Fibroblast of the aortic adventitia (primary cell): ENCODE measurements at regions not wholly inside any gene's neighbourhood (a gene's known extent, or its start where the extent isn't known, plus 50 kb on each side); places are given as distances from the start of the nearest gene placed in this dataset.

Source experiments
- DNase-seq: peaks from one replicate; pipeline ENCODE4 v3.0.0-alpha.2; 2010; ENCODE audit warnings: low read depth
- H3K4me3 ChIP-seq: 2 replicates; pipeline ENCODE4 v1.5.1; 2011; ENCODE audit warnings: low read depth, mild to moderate bottlenecking, control low read depth, low read length, moderate library complexity
- CTCF ChIP-seq: IDR thresholded peaks from 2 replicates; pipeline ENCODE4 v1.5.1; 2011; ENCODE audit warnings: mild to moderate bottlenecking, low read length, control low read depth, inconsistent platforms; ENCODE audit not compliant: insufficient read depth

- H3K4me3 ChIP-seq, result no peak overlapping the region
- DNase-seq, result no peak
- TF ChIP-seq CTCF, result no peak
Measured at GRCh38 chr1:234967121-234967520, 161.5 kb downstream of the TOMM20 start.

GRCh38 chr1:234965111-234965510 lies 163.5 kb downstream of the TOMM20 start:
- no peak for TF ChIP-seq CTCF
- DNase-seq, result peak; percentile 65
- H3K4me3 ChIP-seq, result no peak overlapping the region

- no peak overlapping the region for H3K4me3 ChIP-seq
- TF ChIP-seq CTCF, result no peak
- DNase-seq, result peak; percentile 45
Measured at GRCh38 chr1:234963904-234964702, 164.5 kb downstream of the TOMM20 start.

- H3K4me3 ChIP-seq, result no peak overlapping the region
Measured at GRCh38 chr1:234963180-234963903, 165.3 kb downstream of the TOMM20 start.

GRCh38 chr1:234962340-234962989 lies 166.2 kb downstream of the TOMM20 start:
- peak overlapping the region; percentile 43 for H3K4me3 ChIP-seq
- DNase-seq, result peak; percentile 100
- no peak for TF ChIP-seq CTCF

More at GRCh38 chr1:234963180-234963903, 165.3 kb downstream of the TOMM20 start:
- peak; percentile 92 for DNase-seq
- no peak for TF ChIP-seq CTCF

GRCh38 chr1:234961456-234962339 lies 166.9 kb downstream of the TOMM20 start:
- peak overlapping the region; percentile 33 for H3K4me3 ChIP-seq
- TF ChIP-seq CTCF, result no peak
- DNase-seq, result peak; percentile 98
